ENCODE measurements at regions not wholly inside any gene's neighbourhood (a gene's known extent, or its start where the extent isn't known, plus 50 kb on each side); places are given as distances from the start of the nearest gene placed in this dataset.

DNA sequence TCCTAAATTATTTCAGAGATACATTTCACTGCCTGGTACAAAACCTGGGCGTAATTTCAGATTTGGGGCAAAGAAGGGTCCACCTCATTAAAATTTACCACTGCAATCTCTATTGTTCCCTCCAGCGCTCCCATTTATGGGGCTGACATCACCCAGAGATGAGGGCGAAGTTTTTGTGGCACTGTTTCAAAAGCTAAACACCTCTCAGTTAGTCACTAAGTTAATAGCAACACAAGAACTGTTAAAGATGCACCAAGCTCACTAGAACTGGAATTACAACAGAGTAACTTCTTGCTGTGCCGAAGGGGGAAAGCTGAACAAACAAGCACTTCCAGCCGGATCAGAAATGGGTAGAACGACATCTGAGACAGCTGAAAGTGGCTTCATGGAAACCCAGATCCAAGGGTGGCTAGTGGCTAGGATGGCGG lies 179.4 kb downstream of the GATA3 start:
- no peak overlapping the region for H3K4me3 Mint-ChIP-seq
- H3K27ac Mint-ChIP-seq = no peak overlapping the region
- peaks cover 13% of the 10 kb centered on the region for H3K27me3 Mint-ChIP-seq
- no peaks in the 10 kb centered on the region for H3K9me3 Mint-ChIP-seq
- DNase-seq (no peak), ATAC-seq (no peak)
- H3K4me1 Mint-ChIP-seq = peaks cover 30% of the 10 kb centered on the region

- DNase-seq (no peak), ATAC-seq (no peak)
- Mint-ChIP-seq H3K27ac (no peak overlapping the region), H3K4me1 (peaks cover 36% of the 10 kb centered on the region), H3K9me3 (no peaks in the 10 kb centered on the region), H3K4me3 (no peak overlapping the region), H3K27me3 (peaks cover 13% of the 10 kb centered on the region)
These were observed 181.0 kb downstream of the GATA3 start for GRCh38 chr10:8235253-8236027.

DNA sequence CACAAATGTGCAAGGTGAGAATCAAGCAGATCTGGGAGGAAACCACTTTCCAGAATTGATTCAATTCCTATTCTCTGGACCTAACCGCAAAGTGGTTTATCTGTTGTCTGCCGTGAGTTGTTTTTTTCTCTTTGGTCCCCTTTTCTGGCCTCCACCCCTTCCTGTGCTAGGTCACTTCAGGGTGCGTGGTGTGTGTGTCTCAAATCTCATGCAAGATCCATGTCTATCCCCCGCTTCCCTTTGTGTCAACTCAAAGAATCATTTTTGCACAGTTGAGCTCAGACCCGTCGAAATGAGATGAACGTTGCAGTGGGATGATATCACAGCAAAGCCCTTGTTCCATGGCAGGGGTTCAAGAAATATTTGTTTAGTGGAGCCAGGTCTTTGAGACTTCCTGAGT lies 184.5 kb downstream of the GATA3 start:
- ATAC-seq (peak; percentile 22), DNase-seq (peak in 1 of 2 donors; percentile 35)
- peaks cover 13% of the 10 kb centered on the region for H3K27me3 Mint-ChIP-seq
- H3K4me1 Mint-ChIP-seq = peaks cover 59% of the 10 kb centered on the region
- H3K9me3 Mint-ChIP-seq = no peaks in the 10 kb centered on the region
- peak overlapping the region; percentile 38 to 53 for H3K4me3 Mint-ChIP-seq
- H3K27ac Mint-ChIP-seq = no peak overlapping the region

DNA sequence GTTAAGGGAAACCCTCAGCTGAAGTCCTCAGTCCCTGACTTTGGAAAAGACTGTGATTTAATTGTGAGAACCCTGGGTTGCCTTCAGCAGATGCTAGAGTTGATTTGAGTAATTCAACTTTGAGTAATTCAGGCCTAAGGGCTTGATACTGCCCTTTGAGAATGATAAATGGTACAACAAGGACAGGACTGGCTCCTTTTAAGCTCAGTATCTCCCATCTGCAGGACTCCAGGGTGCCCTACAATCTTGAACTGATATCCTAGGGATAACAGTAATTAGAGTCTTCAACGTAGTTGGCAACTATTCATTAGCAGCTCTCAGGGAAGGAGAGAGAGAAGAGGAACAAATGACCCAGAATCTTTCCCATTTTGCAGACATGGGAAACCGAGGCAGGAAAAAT lies 186.4 kb downstream of the GATA3 start:
- H3K4me3 Mint-ChIP-seq = no peak overlapping the region
- H3K27me3 Mint-ChIP-seq = peaks cover 13% of the 10 kb centered on the region
- H3K27ac Mint-ChIP-seq = no peak overlapping the region
- H3K4me1 Mint-ChIP-seq = peaks cover 78% of the 10 kb centered on the region
- ATAC-seq = no peak
- no peak for DNase-seq
- H3K9me3 Mint-ChIP-seq = no peaks in the 10 kb centered on the region

GRCh38 chr10:8242295-8242872 lies 187.9 kb downstream of the GATA3 start:
- H3K27ac Mint-ChIP-seq = peak overlapping the region in 1 of 2 donors; percentile 61
- DNase-seq (peak; percentile 64 to 87), ATAC-seq (peak; percentile 99)
- peaks cover 82% of the 10 kb centered on the region for H3K4me1 Mint-ChIP-seq
- H3K27me3 Mint-ChIP-seq = peaks cover 6% of the 10 kb centered on the region
- peak overlapping the region in 1 of 2 donors; percentile 24 for H3K4me3 Mint-ChIP-seq
- peaks cover 0 to 13% of the 10 kb centered on the region in 2 donors for H3K9me3 Mint-ChIP-seq

GRCh38 chr10:8245131-8245813 lies 190.8 kb downstream of the GATA3 start:
- peaks cover 6 to 23% of the 10 kb centered on the region in 2 donors for H3K9me3 Mint-ChIP-seq

DNA sequence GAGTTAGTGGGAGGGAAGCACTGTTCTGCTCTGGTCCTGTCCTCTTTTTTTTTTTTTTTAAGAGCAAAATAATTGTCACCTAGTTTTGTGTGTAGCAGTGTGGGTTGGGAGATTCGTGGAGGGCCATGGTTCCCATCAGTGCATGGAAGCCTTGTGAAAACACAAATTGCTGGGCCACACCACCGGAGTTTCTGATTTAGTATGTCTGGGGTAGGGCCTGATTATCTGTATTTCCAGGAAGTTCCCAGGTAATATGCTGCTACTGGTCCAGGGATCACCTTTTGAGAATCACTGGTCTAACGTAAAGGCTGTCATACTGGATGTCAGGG lies 191.3 kb downstream of the GATA3 start:
- Mint-ChIP-seq H3K9me3 (peaks cover 6 to 23% of the 10 kb centered on the region in 2 donors), H3K27me3 (no peaks in the 10 kb centered on the region), H3K4me3 (peak overlapping the region in 1 of 2 donors; percentile 54), H3K4me1 (peaks cover 60% of the 10 kb centered on the region), H3K27ac (no peak overlapping the region)
- ATAC-seq = no peak
- DNase-seq = no peak

More at GRCh38 chr10:8245131-8245813, 190.8 kb downstream of the GATA3 start:
- ATAC-seq (no peak), DNase-seq (no peak)
- H3K27me3 Mint-ChIP-seq = no peaks in the 10 kb centered on the region
- H3K4me1 Mint-ChIP-seq = peaks cover 61% of the 10 kb centered on the region
- peak overlapping the region; percentile 34 to 62 for H3K27ac Mint-ChIP-seq
- H3K4me3 Mint-ChIP-seq = peak overlapping the region; percentile 54 to 68

DNA sequence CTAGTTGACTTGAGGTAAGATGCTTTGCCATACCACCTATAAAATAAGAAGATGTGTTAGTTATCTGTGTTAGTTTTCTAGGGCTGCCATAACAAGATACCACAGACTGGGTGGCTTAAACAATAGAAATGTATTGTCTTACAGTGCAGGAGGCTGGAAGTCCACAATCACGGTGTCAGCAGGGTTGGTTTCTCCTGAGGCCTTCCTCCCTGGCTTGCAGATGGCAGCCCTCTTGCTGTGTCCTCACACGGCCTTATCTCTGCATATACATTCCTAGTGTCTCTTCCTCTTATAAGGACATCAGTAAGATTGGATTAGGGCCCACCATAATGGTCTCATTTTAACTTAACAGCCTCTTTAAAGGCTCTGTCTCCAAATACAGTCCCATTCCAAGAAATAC lies 192.1 kb downstream of the GATA3 start:
- H3K27ac Mint-ChIP-seq = no peak overlapping the region
- H3K9me3 Mint-ChIP-seq = peaks cover 6 to 23% of the 10 kb centered on the region in 2 donors
- no peak overlapping the region for H3K4me3 Mint-ChIP-seq
- no peaks in the 10 kb centered on the region for H3K27me3 Mint-ChIP-seq
- DNase-seq (no peak), ATAC-seq (no peak)
- peaks cover 54% of the 10 kb centered on the region for H3K4me1 Mint-ChIP-seq

DNA sequence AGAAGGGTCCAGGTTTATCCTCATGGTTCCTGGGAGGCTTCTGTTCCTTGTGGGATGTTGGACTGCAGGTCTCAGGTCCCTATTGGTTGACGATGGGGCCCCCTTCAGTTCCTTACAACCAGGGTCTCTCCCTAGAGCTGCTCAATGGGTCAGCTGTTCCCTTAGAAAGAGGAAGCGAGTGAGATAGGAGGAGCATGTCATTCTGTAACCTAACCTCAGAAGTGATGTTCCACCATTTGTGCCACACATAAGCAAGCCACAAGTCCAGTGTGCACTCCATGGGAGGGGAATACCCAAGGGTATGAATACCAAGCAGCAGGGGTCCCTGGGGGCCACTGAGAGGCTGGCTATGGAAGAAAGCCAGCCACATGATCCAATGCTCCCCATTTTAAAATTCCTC lies 192.7 kb downstream of the GATA3 start:
- Mint-ChIP-seq H3K9me3 (peaks cover 6 to 23% of the 10 kb centered on the region in 2 donors), H3K4me1 (peaks cover 48% of the 10 kb centered on the region), H3K27me3 (no peaks in the 10 kb centered on the region), H3K27ac (no peak overlapping the region), H3K4me3 (no peak overlapping the region)
- DNase-seq (no peak), ATAC-seq (no peak)

GRCh38 chr10:8248868-8249267 lies 194.4 kb downstream of the GATA3 start:
- H3K4me3 Mint-ChIP-seq = no peak overlapping the region
- DNase-seq = no peak
- H3K27ac Mint-ChIP-seq = no peak overlapping the region
- H3K27me3 Mint-ChIP-seq = no peaks in the 10 kb centered on the region
- H3K9me3 Mint-ChIP-seq = peaks cover 6 to 23% of the 10 kb centered on the region in 2 donors
- H3K4me1 Mint-ChIP-seq = peaks cover 38% of the 10 kb centered on the region
- ATAC-seq = no peak

- H3K4me3 Mint-ChIP-seq = peak overlapping the region; percentile 32 to 75
- ATAC-seq = peak; percentile 98
- peak in 1 of 2 donors; percentile 40 for DNase-seq
These were observed 199.9 kb downstream of the GATA3 start for GRCh38 chr10:8254350-8254749.

GRCh38 chr10:8255301-8255700 lies 200.8 kb downstream of the GATA3 start:
- Mint-ChIP-seq H3K27ac (peak overlapping the region; percentile 64 to 97), H3K4me1 (peaks cover 35% of the 10 kb centered on the region), H3K27me3 (no peaks in the 10 kb centered on the region), H3K9me3 (peaks cover 5 to 8% of the 10 kb centered on the region in 2 donors), H3K4me3 (peak overlapping the region; percentile 52 to 75)
- ATAC-seq (no peak), DNase-seq (no peak)

More at GRCh38 chr10:8254350-8254749, 199.9 kb downstream of the GATA3 start:
- Mint-ChIP-seq H3K9me3 (peaks cover 5 to 9% of the 10 kb centered on the region in 2 donors), H3K4me1 (peaks cover 35% of the 10 kb centered on the region), H3K27me3 (no peaks in the 10 kb centered on the region), H3K27ac (peak overlapping the region; percentile 64 to 97)

- no peak for DNase-seq
- H3K4me1 Mint-ChIP-seq = peaks cover 13% of the 10 kb centered on the region
- no peak overlapping the region for H3K4me3 Mint-ChIP-seq
- ATAC-seq = no peak
- peak overlapping the region in 1 of 2 donors; percentile 28 for H3K27ac Mint-ChIP-seq
- H3K9me3 Mint-ChIP-seq = peaks cover 5 to 8% of the 10 kb centered on the region in 2 donors
- H3K27me3 Mint-ChIP-seq = no peaks in the 10 kb centered on the region
These were observed 206.2 kb downstream of the GATA3 start for GRCh38 chr10:8260645-8261044.

- no peak overlapping the region for H3K27ac Mint-ChIP-seq
- no peaks in the 10 kb centered on the region for H3K27me3 Mint-ChIP-seq
- H3K9me3 Mint-ChIP-seq = peaks cover 5 to 8% of the 10 kb centered on the region in 2 donors
- no peaks in the 10 kb centered on the region for H3K4me1 Mint-ChIP-seq
- ATAC-seq (no peak), DNase-seq (no peak)
- no peak overlapping the region for H3K4me3 Mint-ChIP-seq
These were observed 207.8 kb downstream of the GATA3 start for GRCh38 chr10:8262317-8262716.

DNA sequence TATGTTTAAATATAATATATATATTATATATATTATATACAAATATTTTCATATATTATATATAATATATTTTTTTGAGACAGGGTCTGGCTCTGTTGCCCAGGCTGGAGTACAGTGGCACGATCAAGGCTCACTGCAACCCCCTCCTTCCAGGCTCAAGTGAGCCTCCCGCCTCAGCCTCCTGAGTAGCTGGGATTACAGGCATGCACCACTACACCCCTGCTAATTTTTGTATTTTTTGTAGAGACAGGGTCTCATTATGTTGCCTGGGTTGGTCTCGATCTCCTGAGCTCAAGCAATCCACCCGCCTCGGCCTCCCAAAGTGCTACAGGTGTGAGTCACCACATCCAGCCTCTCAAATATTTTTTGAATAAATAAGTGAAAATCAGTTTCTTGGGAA lies 215.5 kb downstream of the GATA3 start:
- DNase-seq = no peak
- Mint-ChIP-seq H3K4me3 (no peak overlapping the region), H3K27me3 (no peaks in the 10 kb centered on the region), H3K27ac (no peak overlapping the region), H3K9me3 (peaks cover 5 to 7% of the 10 kb centered on the region in 2 donors), H3K4me1 (no peaks in the 10 kb centered on the region)
- no peak for ATAC-seq
